Fibroblast of lung (primary cell): ENCODE measurements at regions not wholly inside any gene's neighbourhood (a gene's known extent, or its start where the extent isn't known, plus 50 kb on each side); places are given as distances from the start of the nearest gene placed in this dataset.

Experiments
- CTCF ChIP-seq, 2 donors: IDR thresholded peaks in 1 of 2; conservative IDR thresholded peaks in 1 of 2; 1 replicate in 1 of 2; 2 replicates in 1 of 2; pipeline ENCODE4 v1.5.1; 2011 to 2012; ENCODE audit warnings: low read length in 2 of 2, control low read depth in 1 of 2, inconsistent platforms in 1 of 2, low read depth in 1 of 2, mild to moderate bottlenecking in 1 of 2
- EZH2 ChIP-seq: IDR thresholded peaks from 2 replicates; pipeline ENCODE4 v1.5.1; 2012; ENCODE audit warnings: low read length, control low read depth, mild to moderate bottlenecking; ENCODE audit errors: missing control alignments

DNA sequence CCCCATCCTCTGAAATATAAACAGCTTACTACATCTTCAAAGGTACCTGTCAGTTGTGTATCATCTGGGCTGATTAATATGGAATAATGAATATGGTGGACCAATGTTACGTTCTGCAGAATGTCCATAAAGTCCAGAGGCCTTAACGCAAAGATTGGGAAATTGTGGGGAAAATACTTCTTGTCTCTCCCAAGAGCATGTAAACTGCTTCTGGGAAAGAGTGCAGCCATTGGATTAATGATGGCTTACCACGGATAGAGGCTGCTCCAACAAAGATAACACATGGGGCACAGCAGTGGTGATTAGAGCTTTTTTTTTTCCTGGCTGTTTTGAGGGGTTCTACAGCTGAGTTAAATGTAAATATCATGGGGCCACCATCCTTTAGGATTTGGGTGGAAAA lies 340.4 kb upstream of the AKR1E2 start:
- TF ChIP-seq EZH2: no peak
- no peak for TF ChIP-seq CTCF (conservative IDR thresholded peaks at IDR 0.05 in 1 of 2, IDR thresholded peaks at IDR 0.05 in 1 of 2; ENCODE audit: low read depth in 1 of 2, low read length in 2 of 2)
